ENCODE measurements at regions not wholly inside any gene's neighbourhood (a gene's known extent, or its start where the extent isn't known, plus 50 kb on each side); places are given as distances from the start of the nearest gene placed in this dataset.

GRCh38 chr7:117929237-117929636 is 56.0 kb upstream of the CTTNBP2 start:
- no peak for DNase-seq

- no peak for DNase-seq
Observed at GRCh38 chr7:117931314-117931713, 58.1 kb upstream of the CTTNBP2 start.

GRCh38 chr7:117937049-117937752 is 64.0 kb upstream of the CTTNBP2 start:
- no peak for DNase-seq

GRCh38 chr7:117937753-117938483 is 64.7 kb upstream of the CTTNBP2 start:
- no peak for DNase-seq

GRCh38 chr7:117941138-117941810 is 68.0 kb upstream of the CTTNBP2 start:
- no peak for DNase-seq

- DNase-seq, result no peak
Observed at GRCh38 chr7:117942780-117943179, 69.5 kb upstream of the CTTNBP2 start.

GRCh38 chr7:117944886-117945285 is 71.6 kb upstream of the CTTNBP2 start:
- no peak for DNase-seq

- DNase-seq, result no peak
Observed at GRCh38 chr7:117946151-117946633, 73.0 kb upstream of the CTTNBP2 start.

GRCh38 chr7:117949232-117949631 is 76.0 kb upstream of the CTTNBP2 start:
- no peak for DNase-seq

- DNase-seq, result no peak
Observed at GRCh38 chr7:117950601-117951260, 77.5 kb upstream of the CTTNBP2 start.

- no peak for DNase-seq
Observed at GRCh38 chr7:117951285-117951684, 78.0 kb upstream of the CTTNBP2 start.

GRCh38 chr7:117951691-117952280 is 78.5 kb upstream of the CTTNBP2 start:
- no peak for DNase-seq

GRCh38 chr7:117955046-117955445 is 81.8 kb upstream of the CTTNBP2 start:
- DNase-seq, result no peak

- DNase-seq, result no peak
Observed at GRCh38 chr7:117960351-117960750, 87.1 kb upstream of the CTTNBP2 start.

- DNase-seq, result no peak
Observed at GRCh38 chr7:117961235-117961634, 88.0 kb upstream of the CTTNBP2 start.

- DNase-seq, result no peak
Observed at GRCh38 chr7:117962366-117962994, 89.2 kb upstream of the CTTNBP2 start.

GRCh38 chr7:117963264-117964197 is 90.3 kb upstream of the CTTNBP2 start:
- no peak for DNase-seq

- DNase-seq, result no peak
Observed at GRCh38 chr7:117970801-117971200, 97.6 kb upstream of the CTTNBP2 start.

GRCh38 chr7:117971556-117972244 is 98.5 kb upstream of the CTTNBP2 start:
- DNase-seq, result no peak

- DNase-seq, result no peak
Observed at GRCh38 chr7:117972606-117973005, 99.4 kb upstream of the CTTNBP2 start.

- no peak for DNase-seq
Observed at GRCh38 chr7:117973975-117974374, 100.7 kb upstream of the CTTNBP2 start.
